ENCODE measurements at regions not wholly inside any gene's neighbourhood (a gene's known extent, or its start where the extent isn't known, plus 50 kb on each side); places are given as distances from the start of the nearest gene placed in this dataset.

GRCh38 chr4:54525602-54526001 is 132.2 kb upstream of the KIT start:
- TF ChIP-seq CTCF (IDR thresholded peaks at IDR 0.05): no peak
- TF ChIP-seq POLR2A (IDR thresholded peaks at IDR 0.05): no peak
